KOPT-K1 (cell line): ENCODE measurements at regions not wholly inside any gene's neighbourhood (a gene's known extent, or its start where the extent isn't known, plus 50 kb on each side); places are given as distances from the start of the nearest gene placed in this dataset.

Source experiments
- H3K27ac ChIP-seq: fragments of 200-600 bp; sonication (generic); 2 replicates; pipeline ENCODE4 v1.5.1; 2016; ENCODE audit warnings: antibody characterized with exemption, mild to moderate bottlenecking, low read depth, low read length; ENCODE audit not compliant: poor library complexity, severe bottlenecking
- H3K36me3 ChIP-seq: fragments of 200-600 bp; sonication (generic); 2 replicates; pipeline ENCODE4 v1.5.1; 2017; ENCODE audit warnings: antibody characterized with exemption, mild to moderate bottlenecking, low read length, moderate library complexity; ENCODE audit not compliant: insufficient read depth
- H3K9me3 ChIP-seq: fragments of 200-600 bp; sonication (generic); 2 replicates; pipeline ENCODE4 v1.5.1; 2017; ENCODE audit warnings: antibody characterized with exemption, low read length, mild to moderate bottlenecking; ENCODE audit not compliant: insufficient read depth, poor library complexity, severe bottlenecking

DNA sequence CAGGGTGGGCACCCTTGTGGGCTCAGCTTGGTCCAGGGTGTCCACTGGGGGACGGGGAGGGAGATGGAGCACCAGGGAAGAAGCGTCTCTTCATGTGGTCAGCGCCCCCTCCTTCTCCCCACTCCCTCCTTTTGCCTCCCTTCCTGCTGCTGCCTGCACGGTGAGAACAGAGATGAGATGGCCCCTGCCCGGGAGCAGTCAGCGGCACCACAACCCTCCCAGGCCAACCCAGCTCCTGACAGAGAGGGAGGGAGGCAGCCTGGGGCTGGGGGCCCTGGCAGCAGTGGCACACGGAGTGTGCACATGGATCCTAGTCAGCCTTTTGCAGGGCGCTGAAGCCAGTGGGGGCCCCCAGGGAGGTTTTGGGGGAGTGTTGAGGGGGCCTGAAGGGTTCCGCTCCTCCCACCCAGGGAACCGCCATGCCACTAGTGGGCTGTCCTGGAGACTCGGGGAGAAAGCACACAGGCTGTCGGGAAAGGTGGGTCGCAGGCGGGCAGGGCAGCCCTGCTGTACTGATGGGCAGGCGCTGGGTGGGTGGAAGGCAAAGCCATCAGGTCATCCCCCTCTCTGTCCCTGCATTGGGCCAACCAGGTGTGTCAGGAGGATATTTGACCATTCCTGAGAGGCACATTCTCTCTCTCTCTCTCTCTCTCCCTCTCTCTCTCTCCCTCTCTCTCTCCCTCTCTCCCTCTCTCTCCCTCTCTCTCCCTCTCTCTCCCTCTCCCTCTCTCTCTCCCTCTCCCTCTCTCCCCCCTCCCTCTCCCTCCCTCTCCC is 94.3 kb upstream of the BHLHE23 start:
- H3K36me3 ChIP-seq, result no peaks in the 10 kb centered on the region
- peak overlapping the region; percentile 97 for H3K27ac ChIP-seq
- H3K9me3 ChIP-seq, result no peaks in the 10 kb centered on the region

DNA sequence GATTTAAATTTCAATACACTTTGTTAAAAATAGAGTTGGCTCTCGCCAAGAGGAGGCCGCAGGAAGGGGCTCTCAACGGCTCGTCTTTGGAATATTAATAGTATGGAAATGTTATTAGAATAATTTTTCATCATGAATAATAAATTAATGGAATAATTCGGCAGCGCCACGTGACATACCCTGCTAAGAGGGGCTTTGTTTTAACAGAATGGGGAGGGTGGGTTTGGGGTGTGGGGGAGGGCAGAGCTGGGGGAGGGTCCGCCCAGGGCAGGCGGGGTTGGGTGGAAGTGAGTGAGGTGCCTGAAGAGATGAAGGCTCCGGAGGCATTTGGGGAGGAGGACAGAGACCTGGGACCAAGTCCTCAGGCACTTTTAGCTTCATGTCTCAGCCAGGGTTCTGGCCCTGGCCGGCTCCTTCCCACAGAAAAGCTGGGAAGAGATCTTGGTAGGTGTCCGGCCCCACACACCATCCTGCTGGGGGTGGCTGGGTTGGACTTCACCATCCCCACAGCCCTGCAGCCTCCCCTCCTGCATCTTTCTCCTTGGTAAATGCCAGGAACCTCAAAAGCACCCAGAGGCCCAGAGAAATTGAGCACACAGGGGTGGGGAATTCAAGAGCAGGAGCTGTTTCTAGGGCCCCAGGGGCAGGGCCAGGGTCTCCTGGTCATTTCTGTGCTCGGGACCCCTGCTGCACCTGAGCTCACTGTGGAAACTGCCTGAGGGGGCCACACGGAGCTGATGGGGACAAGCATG is 93.6 kb upstream of the BHLHE23 start:
- Histone ChIP-seq H3K36me3 (no peaks in the 10 kb centered on the region), H3K9me3 (no peaks in the 10 kb centered on the region), H3K27ac (no peak overlapping the region)

DNA sequence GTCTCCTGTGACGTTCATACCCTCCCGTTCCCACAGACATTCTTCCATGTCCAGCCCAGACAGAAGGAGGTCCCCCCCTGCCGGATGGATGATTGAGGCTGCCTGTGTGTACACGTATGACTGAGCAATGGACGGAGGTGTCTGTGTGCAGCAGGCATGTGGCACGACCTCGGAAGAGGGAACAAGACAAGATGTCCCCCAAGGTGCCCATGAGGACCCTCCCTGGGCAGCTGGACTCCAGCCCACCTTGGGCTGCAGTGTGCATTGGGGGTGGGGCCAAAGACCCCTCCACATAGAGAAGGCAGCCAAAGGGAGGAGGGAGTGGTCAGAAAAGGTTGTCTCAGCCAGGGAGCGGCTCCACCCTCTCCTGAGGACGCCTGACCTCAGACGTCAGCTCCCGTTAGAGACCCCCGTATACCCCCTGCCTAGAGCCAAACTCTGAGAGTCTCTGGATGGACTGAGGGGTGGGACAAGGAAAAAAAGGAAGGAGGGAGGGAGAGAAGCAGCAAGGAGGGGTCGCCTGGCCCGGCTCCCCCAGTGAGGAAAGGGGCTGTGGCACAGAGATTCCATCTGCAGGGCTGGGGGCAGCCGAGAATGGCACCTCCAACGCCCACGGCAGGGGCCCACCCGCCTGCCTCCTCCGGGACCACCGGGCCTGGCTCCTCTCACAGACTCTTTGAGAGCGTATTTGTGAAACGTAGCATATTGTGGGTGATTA is 92.9 kb upstream of the BHLHE23 start:
- Histone ChIP-seq H3K27ac (no peak overlapping the region), H3K36me3 (no peaks in the 10 kb centered on the region), H3K9me3 (no peaks in the 10 kb centered on the region)

DNA sequence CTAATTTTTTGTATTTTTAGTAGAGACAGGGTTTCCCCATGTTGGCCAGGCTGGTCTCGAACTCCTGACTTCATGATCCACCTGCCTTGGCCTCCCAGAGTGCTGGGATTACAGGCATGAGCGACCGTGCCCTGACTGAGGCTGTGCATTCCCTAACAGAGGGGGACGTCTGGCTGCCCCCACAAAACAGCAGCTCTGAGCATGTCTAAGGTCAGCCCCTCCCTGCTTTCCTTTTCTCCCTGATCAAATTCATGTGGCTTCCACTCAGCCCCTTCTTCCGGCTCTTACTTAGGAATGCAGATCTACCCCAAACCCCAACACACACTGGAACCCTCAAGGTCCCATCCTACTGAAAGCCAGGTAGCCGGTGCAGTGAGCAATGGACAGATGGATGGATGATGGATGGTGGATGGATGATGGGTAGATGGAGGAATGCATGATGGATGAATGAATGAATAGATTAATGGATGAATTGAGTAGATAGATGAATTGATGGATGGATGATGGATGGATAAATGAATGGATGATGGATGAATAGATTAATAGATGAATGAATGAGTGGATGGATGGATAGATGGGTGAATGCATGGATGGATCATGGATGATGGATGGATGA is 91.5 kb upstream of the BHLHE23 start:
- no peaks in the 10 kb centered on the region for H3K36me3 ChIP-seq
- H3K27ac ChIP-seq, result no peak overlapping the region

DNA sequence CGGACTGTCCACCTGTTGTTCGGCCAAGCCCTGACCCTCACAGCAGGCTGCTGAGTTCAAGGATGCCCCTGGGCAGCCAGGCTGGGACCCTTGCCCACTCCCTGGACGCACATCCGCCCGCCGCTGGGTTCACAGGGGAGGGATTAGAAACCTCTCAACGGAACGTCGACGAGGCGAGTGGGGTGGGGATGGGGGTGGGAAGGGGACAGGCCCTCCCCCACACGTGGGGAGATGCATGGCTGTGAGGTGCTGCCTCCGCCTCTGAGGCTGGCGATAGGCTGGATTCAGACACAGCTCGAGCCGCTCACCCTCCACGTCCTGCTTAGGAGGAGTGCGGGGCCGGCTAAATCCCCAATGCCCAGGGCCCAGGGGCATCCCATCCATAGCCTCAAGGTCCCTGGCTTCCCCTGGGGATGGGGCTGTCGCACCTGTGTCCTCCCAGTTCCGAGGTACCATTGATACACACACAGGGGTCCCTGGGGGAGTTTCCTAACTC is 90.6 kb upstream of the BHLHE23 start:
- no peaks in the 10 kb centered on the region for H3K9me3 ChIP-seq
- no peak overlapping the region for H3K27ac ChIP-seq
- no peaks in the 10 kb centered on the region for H3K36me3 ChIP-seq

More for the DNA sequence above, 91.5 kb upstream of the BHLHE23 start:
- H3K9me3 ChIP-seq, result no peaks in the 10 kb centered on the region

DNA sequence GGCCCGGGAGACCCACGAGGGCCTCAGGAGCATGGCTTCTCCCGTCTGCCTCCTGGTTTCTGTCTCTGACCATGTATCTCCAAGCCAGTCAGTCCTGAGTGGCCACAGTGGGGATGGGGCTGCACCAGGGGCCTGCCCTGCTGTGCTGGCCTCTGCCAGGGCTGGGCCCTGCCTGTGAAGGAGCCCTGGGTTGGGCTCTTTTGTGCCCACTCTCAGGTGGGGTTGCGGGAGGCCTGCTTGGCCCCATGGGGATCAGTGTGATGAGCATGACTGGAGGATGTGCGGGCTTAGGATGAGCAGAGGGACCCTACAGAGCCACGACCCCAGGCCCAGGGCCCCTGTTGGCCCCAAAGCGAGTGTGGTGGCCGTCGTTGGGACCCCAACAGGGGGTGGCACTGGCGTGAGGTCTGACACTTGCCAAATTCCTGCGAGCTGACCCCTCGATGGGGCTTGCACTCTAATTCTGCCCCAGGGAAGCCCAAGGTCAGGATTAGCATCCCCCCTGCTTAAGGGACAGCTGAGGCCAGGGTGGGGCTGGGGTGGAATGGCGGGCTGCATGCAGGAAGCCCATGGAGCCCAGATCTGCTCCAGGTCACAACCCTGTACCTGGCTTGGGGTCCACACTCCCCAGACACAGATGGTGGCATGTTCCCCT is 90.0 kb upstream of the BHLHE23 start:
- Histone ChIP-seq H3K27ac (no peak overlapping the region), H3K36me3 (no peaks in the 10 kb centered on the region), H3K9me3 (no peaks in the 10 kb centered on the region)

DNA sequence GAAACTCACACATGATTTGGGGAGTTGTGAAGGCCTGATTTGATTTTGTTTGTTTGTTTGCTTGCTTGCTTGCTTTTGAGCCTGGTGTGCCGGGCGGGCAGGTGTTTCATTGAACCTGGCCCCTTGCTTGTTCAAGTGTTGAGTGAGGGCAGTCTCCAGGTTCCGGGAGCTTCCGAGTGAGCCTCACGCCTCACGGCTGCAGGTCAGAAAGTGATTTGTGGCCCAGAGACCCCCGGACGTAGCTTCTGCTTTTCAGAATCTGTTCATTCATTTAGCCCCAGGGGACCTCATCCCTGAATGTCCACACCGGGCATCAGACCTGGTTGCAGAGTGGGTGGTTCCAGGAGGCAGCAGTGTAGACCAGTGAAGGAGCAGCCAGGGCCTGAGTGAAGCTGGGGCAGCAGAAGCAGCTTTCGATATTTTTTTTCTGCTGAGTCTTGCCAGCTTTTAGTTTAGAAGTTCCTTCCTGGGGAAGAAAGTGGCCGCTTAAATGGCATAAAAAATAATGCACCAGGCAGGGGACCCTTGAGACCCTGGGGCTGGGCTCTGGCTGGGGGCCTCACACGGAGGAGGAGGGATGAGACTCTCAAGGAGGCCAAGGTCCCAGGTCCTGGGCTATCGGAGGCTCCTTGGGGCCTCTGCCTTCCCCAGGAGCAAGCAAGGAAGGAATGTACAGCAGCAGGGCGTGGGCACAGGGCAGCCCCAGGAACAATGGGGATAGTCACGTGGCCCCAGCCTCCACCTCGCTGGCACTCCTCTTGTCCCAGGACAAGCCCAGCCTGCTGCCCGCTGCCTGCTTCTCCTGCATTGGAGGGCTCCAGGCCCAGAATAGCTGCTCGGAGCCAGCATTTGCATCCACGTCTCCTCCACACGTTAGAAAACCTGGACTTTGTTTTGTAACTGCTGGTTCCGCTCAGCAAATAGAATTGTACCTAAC is 89.2 kb upstream of the BHLHE23 start:
- no peaks in the 10 kb centered on the region for H3K36me3 ChIP-seq
- H3K27ac ChIP-seq, result no peak overlapping the region
- H3K9me3 ChIP-seq, result no peaks in the 10 kb centered on the region

DNA sequence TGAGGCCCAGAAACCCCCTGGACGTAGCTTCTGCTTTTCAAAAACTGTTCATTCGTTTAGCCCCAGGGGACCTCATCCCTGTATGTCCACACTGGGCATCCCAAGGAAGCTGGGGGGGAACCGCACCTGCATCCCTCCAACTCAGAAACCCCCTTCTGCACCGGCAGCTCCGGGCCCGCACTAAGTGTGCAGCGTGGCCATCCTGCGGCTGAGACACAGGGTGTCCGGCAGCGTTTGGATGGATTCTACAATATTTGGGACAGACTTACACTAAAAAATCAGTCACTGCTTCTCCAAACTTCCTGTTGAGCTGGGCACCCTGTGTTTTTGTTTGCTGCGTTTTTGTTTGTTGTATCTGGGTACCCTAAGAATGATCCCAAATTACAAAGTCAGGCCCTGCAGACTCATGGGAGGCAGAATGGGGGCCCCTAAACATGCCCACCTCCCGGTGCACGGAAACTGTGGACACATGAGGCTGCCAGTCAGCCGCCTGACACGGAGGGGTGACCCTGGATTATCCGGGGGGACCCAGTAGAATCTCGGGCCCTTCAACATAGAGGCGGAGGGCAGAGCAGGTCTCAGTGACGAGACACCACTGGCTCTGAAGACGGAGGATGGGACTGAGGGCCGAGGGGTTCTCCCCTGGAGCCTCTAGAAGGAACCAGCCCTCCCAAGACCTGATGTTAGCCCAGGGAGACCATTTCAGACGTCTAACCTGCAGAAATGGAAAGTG is 88.2 kb upstream of the BHLHE23 start:
- H3K27ac ChIP-seq, result no peak overlapping the region
- no peaks in the 10 kb centered on the region for H3K36me3 ChIP-seq
- H3K9me3 ChIP-seq, result no peaks in the 10 kb centered on the region

DNA sequence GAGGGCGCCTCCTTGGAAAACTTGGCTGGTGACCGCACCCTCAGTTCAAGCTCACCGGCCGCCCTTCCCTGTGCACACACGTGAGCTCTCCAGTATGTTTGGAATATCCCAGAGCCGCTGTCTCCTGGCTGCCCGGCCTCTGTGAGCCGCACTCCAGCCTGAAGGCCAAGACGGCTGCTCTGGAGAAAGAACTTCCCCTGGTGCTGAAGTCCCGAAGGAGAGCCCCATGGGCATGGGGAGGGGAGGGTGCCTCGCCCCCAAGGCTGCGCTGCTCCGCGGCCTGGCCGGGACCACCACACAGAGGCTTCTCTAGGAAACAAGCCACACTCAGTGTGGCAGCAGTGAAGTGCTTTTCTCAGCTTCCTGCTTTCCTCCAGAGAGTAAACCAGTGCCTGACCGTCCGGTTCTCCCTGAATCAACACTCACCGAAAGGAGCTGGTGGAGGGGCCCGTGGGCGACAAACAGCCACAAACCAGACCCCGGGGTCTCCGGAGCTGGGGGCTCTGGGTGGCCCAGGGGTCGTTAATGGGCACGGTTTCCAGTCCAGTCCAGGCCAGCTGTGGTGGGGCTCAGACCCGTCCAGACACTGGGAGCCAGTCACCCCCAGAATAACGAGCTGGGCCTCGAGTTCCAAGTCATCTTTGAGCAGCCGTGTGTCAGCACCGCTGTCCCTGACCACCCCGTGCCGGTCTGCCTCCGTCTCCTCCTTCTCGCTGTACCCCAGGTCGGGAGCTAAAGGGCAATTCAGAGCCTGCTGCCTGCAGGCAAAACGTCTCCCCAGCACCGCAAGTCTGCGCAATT is 87.4 kb upstream of the BHLHE23 start:
- Histone ChIP-seq H3K36me3 (no peaks in the 10 kb centered on the region), H3K9me3 (no peaks in the 10 kb centered on the region), H3K27ac (no peak overlapping the region)

DNA sequence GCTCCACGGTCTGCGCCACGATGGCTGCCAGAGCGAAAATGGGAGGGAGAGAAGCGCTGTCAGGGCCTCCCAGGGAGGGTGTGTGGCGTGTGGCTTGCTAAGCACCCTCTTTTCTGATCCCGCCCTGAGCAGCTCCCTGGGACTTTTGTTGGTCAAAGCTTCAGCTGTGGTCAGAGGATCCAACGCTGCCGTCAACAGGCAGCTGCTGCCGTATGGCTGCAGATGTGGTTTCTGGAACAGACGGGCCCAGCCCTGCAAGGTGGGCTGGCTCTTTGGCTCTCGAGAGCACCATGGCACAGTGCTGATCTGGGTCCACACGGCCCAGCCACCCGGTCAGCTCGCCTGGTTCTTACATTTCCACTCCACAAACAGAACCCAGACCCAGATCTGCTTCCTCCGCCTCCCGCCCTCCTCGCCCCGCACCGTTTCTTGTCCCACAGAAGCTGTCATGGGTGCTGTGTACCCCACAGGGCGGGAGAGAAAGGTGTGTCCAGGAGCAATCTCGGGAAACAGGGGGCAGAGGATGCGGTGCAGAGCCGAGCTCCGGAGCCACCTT is 86.0 kb upstream of the BHLHE23 start:
- H3K27ac ChIP-seq, result no peak overlapping the region
- no peaks in the 10 kb centered on the region for H3K9me3 ChIP-seq
- H3K36me3 ChIP-seq, result no peaks in the 10 kb centered on the region

DNA sequence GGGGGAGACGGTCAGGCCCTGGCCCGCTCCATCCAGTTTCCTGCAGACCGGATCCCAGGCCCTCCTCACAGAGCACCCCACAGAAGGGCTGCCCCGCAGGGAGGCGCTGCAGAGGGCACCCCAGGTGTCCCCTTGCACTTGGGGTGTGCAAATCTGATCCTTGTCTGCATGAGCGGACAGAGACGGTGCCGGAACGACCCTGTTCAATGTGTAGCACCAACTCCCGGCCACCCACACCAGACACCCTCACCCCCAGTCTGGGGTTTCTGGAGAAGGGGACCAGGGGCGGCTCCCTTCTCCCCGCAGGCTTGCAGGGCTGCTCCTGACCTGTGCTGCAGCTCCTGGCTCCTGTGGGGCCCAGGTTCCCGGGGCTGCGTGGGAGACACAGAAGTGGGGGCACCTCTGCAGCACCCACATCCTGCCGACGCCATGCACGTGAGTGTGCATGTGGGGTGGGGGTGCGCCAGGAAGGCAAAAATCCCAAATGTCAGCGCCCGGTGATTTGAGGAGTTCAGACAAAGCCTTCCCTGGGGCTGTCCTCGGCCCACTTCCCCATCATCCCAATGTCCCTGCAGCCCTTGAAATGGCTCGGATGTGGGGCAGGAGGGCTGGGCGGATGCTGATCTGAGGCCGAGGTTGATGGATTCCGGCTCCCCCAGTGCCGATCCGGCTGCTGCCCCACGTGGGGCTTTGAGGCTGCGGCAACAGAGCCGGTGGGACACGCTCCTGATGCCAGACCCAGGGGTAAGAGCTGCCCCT is 85.3 kb upstream of the BHLHE23 start:
- H3K27ac ChIP-seq, result no peak overlapping the region
- no peaks in the 10 kb centered on the region for H3K9me3 ChIP-seq
- no peaks in the 10 kb centered on the region for H3K36me3 ChIP-seq
